AG10803 (cell line): ENCODE measurements at regions not wholly inside any gene's neighbourhood (a gene's known extent, or its start where the extent isn't known, plus 50 kb on each side); places are given as distances from the start of the nearest gene placed in this dataset.

Experiments
- DNase-seq: peaks from one replicate; pipeline ENCODE4 v3.0.0; 2010; ENCODE audit warnings: low read depth
- H3K4me3 ChIP-seq: 2 replicates; pipeline ENCODE4 v1.5.1; 2011; ENCODE audit warnings: mild to moderate bottlenecking, low read length, control low read depth
- CTCF ChIP-seq: conservative IDR thresholded peaks from 2 replicates; pipeline ENCODE4 v1.5.1; 2011; ENCODE audit warnings: mild to moderate bottlenecking, low read length, control low read depth, inconsistent platforms

- H3K4me3 ChIP-seq: no peak overlapping the region
- TF ChIP-seq CTCF: no peak
- DNase-seq: no peak
Observed at GRCh38 chr5:113652161-113652560, 138.7 kb downstream of the YTHDC2 start.

- TF ChIP-seq CTCF: no peak
- no peak for DNase-seq
- no peak overlapping the region for H3K4me3 ChIP-seq
Observed at GRCh38 chr5:113654828-113655227, 141.3 kb downstream of the YTHDC2 start.

GRCh38 chr5:113660206-113660605 is 146.7 kb downstream of the YTHDC2 start:
- TF ChIP-seq CTCF: no peak
- H3K4me3 ChIP-seq: no peak overlapping the region
- DNase-seq: no peak

GRCh38 chr5:113660706-113661250 is 147.3 kb downstream of the YTHDC2 start:
- no peak overlapping the region for H3K4me3 ChIP-seq
- DNase-seq: no peak
- TF ChIP-seq CTCF: no peak

GRCh38 chr5:113663879-113664541 is 150.5 kb downstream of the YTHDC2 start:
- no peak overlapping the region for H3K4me3 ChIP-seq
- DNase-seq: peak; percentile 31
- peak; percentile 21 for TF ChIP-seq CTCF

GRCh38 chr5:113673041-113673440 is 159.5 kb downstream of the YTHDC2 start:
- no peak for DNase-seq
- TF ChIP-seq CTCF: no peak

GRCh38 chr5:113675166-113675565 is 161.7 kb downstream of the YTHDC2 start:
- DNase-seq: no peak
- TF ChIP-seq CTCF: no peak
- H3K4me3 ChIP-seq: no peak overlapping the region

More at GRCh38 chr5:113673041-113673440, 159.5 kb downstream of the YTHDC2 start:
- H3K4me3 ChIP-seq: no peak overlapping the region
